HCT116 (cell line): ENCODE measurements at regions not wholly inside any gene's neighbourhood (a gene's known extent, or its start where the extent isn't known, plus 50 kb on each side); places are given as distances from the start of the nearest gene placed in this dataset.

Experiments used
- ATAC-seq: fragments of 200-7000 bp; cut with Tn5 transposase; 2 replicates; pipeline ENCODE4 v1.9.1; 2020; ENCODE audit warnings: mild to moderate bottlenecking, moderate library complexity
- BruUV-seq: library from RNA; stranded (reverse); fragments of 400-500 nt; replicated peaks from 2 replicates; lab custom pipeline; 2021; lab: Mats Ljungman, UMichigan
- CTCF ChIA-PET: fragments of 300-600 bp; sonication (Branson Sonifier 250); formaldehyde crosslinking; loops from one replicate; lab custom pipeline; 2021; ENCODE audit warnings: antibody characterized with exemption; lab: Charles Lee
- POLR2A ChIA-PET: fragments of 300-600, 350-600 bp; sonication (Branson Sonifier 250); formaldehyde crosslinking; loops from one replicate; lab custom pipeline; 2021; ENCODE audit warnings: antibody characterized with exemption; lab: Charles Lee
- RAD21 ChIA-PET, 2 experiments: fragments of 300-600 bp; sonication (Branson Sonifier 250); formaldehyde crosslinking; loops; one replicate each; lab custom pipeline; 2023; ENCODE audit warnings: low total read pairs in 2 of 2; ENCODE audit not compliant: uncharacterized antibody in 2 of 2, unreplicated experiment in 2 of 2, low non-redundant PET in 1 of 2; lab: Charles Lee
- DNase-seq: peaks from one replicate; pipeline ENCODE4 v3.0.0-alpha.2; 2010; ENCODE audit warnings: low read depth, low spot score
- H2AFZ ChIP-seq: fragments of 200-600 bp; shearing (Covaris generic), sonication (generic); 2 replicates; pipeline ENCODE4 v1.6.1; 2017; ENCODE audit warnings: low read depth, mixed run types, mixed read lengths, antibody characterized with exemption, low read length; ENCODE audit not compliant: poor library complexity, severe bottlenecking
- H3K27ac ChIP-seq: 2 replicates; pipeline ENCODE4 v1.5.1; 2012; ENCODE audit warnings: low read depth, low read length
- H3K27me3 ChIP-seq: fragments of 200-600 bp; sonication (generic); 2 replicates; pipeline ENCODE4 v1.6.1; 2016; ENCODE audit warnings: mixed run types, low read length, mixed read lengths; ENCODE audit not compliant: insufficient read depth
- H3K36me3 ChIP-seq, 2 experiments: fragments of 200-500 bp in 1 of 2; fragments of 200-600 bp in 1 of 2; sonication (Bioruptor generic) in 1 of 2; sonication (generic) in 1 of 2; 2 replicates each; pipeline versions ENCODE4 v1.5.1 to v1.6.1; 2014 to 2016; ENCODE audit warnings: low read length in 2 of 2, inconsistent platforms in 1 of 2, mixed read lengths in 1 of 2, mixed run types in 1 of 2; ENCODE audit not compliant: insufficient read depth in 2 of 2, control insufficient read depth in 1 of 2
- H3K4me1 ChIP-seq, 2 experiments: fragments of 200-600 bp in 1 of 2; sonication (generic) in 1 of 2; 2 replicates each; pipeline versions ENCODE4 v1.5.1 to v1.6.1; 2012 to 2017; ENCODE audit warnings: low read length in 2 of 2, inconsistent platforms in 1 of 2, mild to moderate bottlenecking in 1 of 2, mixed read lengths in 1 of 2, mixed run types in 1 of 2, moderate library complexity in 1 of 2; ENCODE audit not compliant: insufficient read depth in 2 of 2, control insufficient read depth in 1 of 2
- H3K4me2 ChIP-seq: fragments of 200-600 bp; sonication (generic); 2 replicates; pipeline ENCODE4 v1.6.1; 2017; ENCODE audit warnings: mixed run types, low read length, mixed read lengths
- H3K4me3 ChIP-seq, 2 experiments: fragments of 200-600 bp in 1 of 2; sonication (generic) in 1 of 2; replicated peaks in 1 of 2; 2 replicates each; pipeline ENCODE4 v1.5.1; 2011 to 2016; ENCODE audit warnings: low read length in 2 of 2, control low read depth in 1 of 2, low read depth in 1 of 2, mild to moderate bottlenecking in 1 of 2, mixed read lengths in 1 of 2, mixed run types in 1 of 2
- H3K79me2 ChIP-seq: fragments of 200-600 bp; sonication (generic); 2 replicates; pipeline ENCODE4 v1.6.1; 2017; ENCODE audit warnings: mild to moderate bottlenecking, mixed run types, low read length, moderate library complexity, mixed read lengths; ENCODE audit not compliant: insufficient read depth
- H3K9ac ChIP-seq: fragments of 200-600 bp; sonication (generic); 2 replicates; pipeline ENCODE4 v1.6.1; 2016; ENCODE audit warnings: low read length, mixed read lengths
- H3K9me2 ChIP-seq: fragments of 200-600 bp; sonication (generic), shearing (Covaris generic); 2 replicates; pipeline ENCODE4 v1.6.1; 2017; ENCODE audit warnings: mixed run types, mild to moderate bottlenecking, moderate library complexity; ENCODE audit not compliant: insufficient read depth
- H3K9me3 ChIP-seq, 2 experiments: fragments of 200-500 bp in 1 of 2; fragments of 200-600 bp in 1 of 2; sonication (Bioruptor generic) in 1 of 2; sonication (generic) in 1 of 2; 2 replicates each; pipeline ENCODE4 v1.6.1; 2014 to 2017; ENCODE audit warnings: low read length in 2 of 2, mixed read lengths in 2 of 2, inconsistent platforms in 1 of 2, low read depth in 1 of 2, mild to moderate bottlenecking in 1 of 2, mixed run types in 1 of 2, moderate library complexity in 1 of 2; ENCODE audit not compliant: control insufficient read depth in 1 of 2, insufficient read depth in 1 of 2
- H4K20me1 ChIP-seq: fragments of 200-600 bp; sonication (generic), shearing (Covaris generic); 2 replicates; pipeline ENCODE4 v1.6.1; 2017; ENCODE audit warnings: mixed run types, mild to moderate bottlenecking, moderate library complexity; ENCODE audit not compliant: insufficient read depth
- ATF3 ChIP-seq: IDR thresholded peaks from 2 replicates; pipeline ENCODE4 v1.6.1; 2012
- CEBPB ChIP-seq: IDR thresholded peaks from 2 replicates; pipeline ENCODE4 v1.6.1; 2012; ENCODE audit warnings: low read depth
- EZH2phosphoT487 ChIP-seq: fragments of 200-600 bp; IDR thresholded peaks from 2 replicates; pipeline ENCODE4 v1.6.1; 2018; ENCODE audit warnings: antibody characterized with exemption, borderline replicate concordance
- POLR2A ChIP-seq: IDR thresholded peaks from 2 replicates; pipeline ENCODE4 v1.7.0; 2011; ENCODE audit warnings: borderline replicate concordance; ENCODE audit not compliant: insufficient read depth, insufficient read length; ENCODE audit errors: extremely low read depth
- POLR2AphosphoS5 ChIP-seq: IDR thresholded peaks from 2 replicates; pipeline ENCODE4 v1.6.1; 2011; ENCODE audit warnings: mild to moderate bottlenecking, low read depth, low read length, moderate library complexity
- RAD21 ChIP-seq: IDR thresholded peaks from 2 replicates; pipeline ENCODE4 v1.6.1; 2012; ENCODE audit warnings: low read depth, mild to moderate bottlenecking
- SIN3A ChIP-seq: IDR thresholded peaks from 2 replicates; pipeline ENCODE4 v1.6.1; 2012; ENCODE audit warnings: low read depth
- TCF7L2 ChIP-seq: IDR thresholded peaks from 2 replicates; pipeline ENCODE4 v1.7.0; 2011; ENCODE audit warnings: borderline replicate concordance, inconsistent platforms; ENCODE audit not compliant: insufficient read depth, insufficient read length; ENCODE audit errors: extremely low read depth
- ZNF274 ChIP-seq: fragments of 200-500 bp; sonication (Bioruptor generic); IDR thresholded peaks from 2 replicates; pipeline ENCODE4 v1.6.1; 2014; ENCODE audit warnings: mild to moderate bottlenecking, low read depth, low read length, inconsistent platforms
- intact Hi-C: fragments of 100-400 bp; cut with micrococcal nuclease; formaldehyde crosslinking; loops from 2 replicates; pipeline ENCODE4 v1.10.0; 2022
- TF ChIP-seq, protein P1 (sequence below): IDR thresholded peaks from 2 replicates; pipeline ENCODE4 v1.6.1; 2012; ENCODE audit warnings: low read depth
- TF ChIP-seq, protein P2 (sequence below), 3 experiments: fragments of 200-600 bp in 1 of 3; sonication (generic) in 1 of 3; IDR thresholded peaks in 2 of 3; conservative IDR thresholded peaks in 1 of 3; 2 replicates each; pipeline ENCODE4 v1.5.1; 2012 to 2017; ENCODE audit warnings: low read depth in 2 of 3, low read length in 2 of 3, antibody characterized with exemption in 1 of 3, borderline replicate concordance in 1 of 3, control low read depth in 1 of 3, mild to moderate bottlenecking in 1 of 3, mixed read lengths in 1 of 3, mixed run types in 1 of 3, moderate library complexity in 1 of 3; ENCODE audit not compliant: insufficient read depth in 1 of 3

- Histone ChIP-seq H3K4me3 (no peak overlapping the region), H4K20me1 (no peaks in the 10 kb centered on the region), H3K4me1 (no peaks in the 10 kb centered on the region), H3K27ac (no peak overlapping the region), H3K9ac (no peak overlapping the region), H3K9me3 (no peaks in the 10 kb centered on the region), H3K36me3 (no peaks in the 10 kb centered on the region), H3K9me2 (no peaks in the 10 kb centered on the region), H3K79me2 (no peaks in the 10 kb centered on the region), H2AFZ (no peak overlapping the region), H3K4me2 (no peak overlapping the region), H3K27me3 (no peaks in the 10 kb centered on the region)
- ATAC-seq (no peak), DNase-seq (no peak)
- ChIA-PET POLR2A (no interaction called here), RAD21 (no interaction called here), CTCF (no interaction called here)
- no TSS peak for BruUV-seq
- TF ChIP-seq SIN3A: no peak
- no peak for TF ChIP-seq CEBPB
- no peak for TF ChIP-seq RAD21
- TF ChIP-seq TCF7L2: no peak
- TF ChIP-seq, protein P1, sequence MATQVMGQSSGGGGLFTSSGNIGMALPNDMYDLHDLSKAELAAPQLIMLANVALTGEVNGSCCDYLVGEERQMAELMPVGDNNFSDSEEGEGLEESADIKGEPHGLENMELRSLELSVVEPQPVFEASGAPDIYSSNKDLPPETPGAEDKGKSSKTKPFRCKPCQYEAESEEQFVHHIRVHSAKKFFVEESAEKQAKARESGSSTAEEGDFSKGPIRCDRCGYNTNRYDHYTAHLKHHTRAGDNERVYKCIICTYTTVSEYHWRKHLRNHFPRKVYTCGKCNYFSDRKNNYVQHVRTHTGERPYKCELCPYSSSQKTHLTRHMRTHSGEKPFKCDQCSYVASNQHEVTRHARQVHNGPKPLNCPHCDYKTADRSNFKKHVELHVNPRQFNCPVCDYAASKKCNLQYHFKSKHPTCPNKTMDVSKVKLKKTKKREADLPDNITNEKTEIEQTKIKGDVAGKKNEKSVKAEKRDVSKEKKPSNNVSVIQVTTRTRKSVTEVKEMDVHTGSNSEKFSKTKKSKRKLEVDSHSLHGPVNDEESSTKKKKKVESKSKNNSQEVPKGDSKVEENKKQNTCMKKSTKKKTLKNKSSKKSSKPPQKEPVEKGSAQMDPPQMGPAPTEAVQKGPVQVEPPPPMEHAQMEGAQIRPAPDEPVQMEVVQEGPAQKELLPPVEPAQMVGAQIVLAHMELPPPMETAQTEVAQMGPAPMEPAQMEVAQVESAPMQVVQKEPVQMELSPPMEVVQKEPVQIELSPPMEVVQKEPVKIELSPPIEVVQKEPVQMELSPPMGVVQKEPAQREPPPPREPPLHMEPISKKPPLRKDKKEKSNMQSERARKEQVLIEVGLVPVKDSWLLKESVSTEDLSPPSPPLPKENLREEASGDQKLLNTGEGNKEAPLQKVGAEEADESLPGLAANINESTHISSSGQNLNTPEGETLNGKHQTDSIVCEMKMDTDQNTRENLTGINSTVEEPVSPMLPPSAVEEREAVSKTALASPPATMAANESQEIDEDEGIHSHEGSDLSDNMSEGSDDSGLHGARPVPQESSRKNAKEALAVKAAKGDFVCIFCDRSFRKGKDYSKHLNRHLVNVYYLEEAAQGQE: no peak
- TF ChIP-seq POLR2A: no peak
- TF ChIP-seq ATF3: no peak
- TF ChIP-seq, protein P2, sequence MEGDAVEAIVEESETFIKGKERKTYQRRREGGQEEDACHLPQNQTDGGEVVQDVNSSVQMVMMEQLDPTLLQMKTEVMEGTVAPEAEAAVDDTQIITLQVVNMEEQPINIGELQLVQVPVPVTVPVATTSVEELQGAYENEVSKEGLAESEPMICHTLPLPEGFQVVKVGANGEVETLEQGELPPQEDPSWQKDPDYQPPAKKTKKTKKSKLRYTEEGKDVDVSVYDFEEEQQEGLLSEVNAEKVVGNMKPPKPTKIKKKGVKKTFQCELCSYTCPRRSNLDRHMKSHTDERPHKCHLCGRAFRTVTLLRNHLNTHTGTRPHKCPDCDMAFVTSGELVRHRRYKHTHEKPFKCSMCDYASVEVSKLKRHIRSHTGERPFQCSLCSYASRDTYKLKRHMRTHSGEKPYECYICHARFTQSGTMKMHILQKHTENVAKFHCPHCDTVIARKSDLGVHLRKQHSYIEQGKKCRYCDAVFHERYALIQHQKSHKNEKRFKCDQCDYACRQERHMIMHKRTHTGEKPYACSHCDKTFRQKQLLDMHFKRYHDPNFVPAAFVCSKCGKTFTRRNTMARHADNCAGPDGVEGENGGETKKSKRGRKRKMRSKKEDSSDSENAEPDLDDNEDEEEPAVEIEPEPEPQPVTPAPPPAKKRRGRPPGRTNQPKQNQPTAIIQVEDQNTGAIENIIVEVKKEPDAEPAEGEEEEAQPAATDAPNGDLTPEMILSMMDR (IDR thresholded peaks at IDR 0.05 in 2 of 3, conservative IDR thresholded peaks at IDR 0.05 in 1 of 3; ENCODE audit: borderline replicate concordance in 1 of 3, insufficient read depth in 1 of 3, low read depth in 2 of 3, low read length in 2 of 3): no peak
- TF ChIP-seq POLR2AphosphoS5: no peak
- no peak for TF ChIP-seq EZH2phosphoT487
- no peak for TF ChIP-seq ZNF274
- intact Hi-C loops: no loop called here
These were observed 105.2 kb upstream of the PALMD start for GRCh38 chr1:99540744-99541143.
